22Rv1 (cell line): ENCODE measurements at regions not wholly inside any gene's neighbourhood (a gene's known extent, or its start where the extent isn't known, plus 50 kb on each side); places are given as distances from the start of the nearest gene placed in this dataset.

Source experiments
- ZFX ChIP-seq: fragments of 450-650 bp; IDR thresholded peaks from 2 replicates; pipeline ENCODE4 v1.6.1; 2017; ENCODE audit warnings: antibody characterized with exemption, borderline replicate concordance
- TF ChIP-seq, protein P1 (sequence below): fragments of 450-650 bp; IDR thresholded peaks from 2 replicates; pipeline ENCODE4 v1.5.1; 2017; ENCODE audit warnings: mild to moderate bottlenecking

GRCh38 chr3:117217355-117217754 is 507.8 kb downstream of the TUSC7 start:
- TF ChIP-seq, protein P1, sequence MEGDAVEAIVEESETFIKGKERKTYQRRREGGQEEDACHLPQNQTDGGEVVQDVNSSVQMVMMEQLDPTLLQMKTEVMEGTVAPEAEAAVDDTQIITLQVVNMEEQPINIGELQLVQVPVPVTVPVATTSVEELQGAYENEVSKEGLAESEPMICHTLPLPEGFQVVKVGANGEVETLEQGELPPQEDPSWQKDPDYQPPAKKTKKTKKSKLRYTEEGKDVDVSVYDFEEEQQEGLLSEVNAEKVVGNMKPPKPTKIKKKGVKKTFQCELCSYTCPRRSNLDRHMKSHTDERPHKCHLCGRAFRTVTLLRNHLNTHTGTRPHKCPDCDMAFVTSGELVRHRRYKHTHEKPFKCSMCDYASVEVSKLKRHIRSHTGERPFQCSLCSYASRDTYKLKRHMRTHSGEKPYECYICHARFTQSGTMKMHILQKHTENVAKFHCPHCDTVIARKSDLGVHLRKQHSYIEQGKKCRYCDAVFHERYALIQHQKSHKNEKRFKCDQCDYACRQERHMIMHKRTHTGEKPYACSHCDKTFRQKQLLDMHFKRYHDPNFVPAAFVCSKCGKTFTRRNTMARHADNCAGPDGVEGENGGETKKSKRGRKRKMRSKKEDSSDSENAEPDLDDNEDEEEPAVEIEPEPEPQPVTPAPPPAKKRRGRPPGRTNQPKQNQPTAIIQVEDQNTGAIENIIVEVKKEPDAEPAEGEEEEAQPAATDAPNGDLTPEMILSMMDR = no peak
- no peak for TF ChIP-seq ZFX
